Fibroblast of upper back skin (primary cell): ENCODE measurements at regions not wholly inside any gene's neighbourhood (a gene's known extent, or its start where the extent isn't known, plus 50 kb on each side); places are given as distances from the start of the nearest gene placed in this dataset.

Source experiments
- DNase-seq: peaks from one replicate; pipeline ENCODE4 v3.0.0-alpha.2; 2013

GRCh38 chr2:128403814-128404708 lies 85.4 kb upstream of the HS6ST1 start:
- DNase-seq: no peak

DNA sequence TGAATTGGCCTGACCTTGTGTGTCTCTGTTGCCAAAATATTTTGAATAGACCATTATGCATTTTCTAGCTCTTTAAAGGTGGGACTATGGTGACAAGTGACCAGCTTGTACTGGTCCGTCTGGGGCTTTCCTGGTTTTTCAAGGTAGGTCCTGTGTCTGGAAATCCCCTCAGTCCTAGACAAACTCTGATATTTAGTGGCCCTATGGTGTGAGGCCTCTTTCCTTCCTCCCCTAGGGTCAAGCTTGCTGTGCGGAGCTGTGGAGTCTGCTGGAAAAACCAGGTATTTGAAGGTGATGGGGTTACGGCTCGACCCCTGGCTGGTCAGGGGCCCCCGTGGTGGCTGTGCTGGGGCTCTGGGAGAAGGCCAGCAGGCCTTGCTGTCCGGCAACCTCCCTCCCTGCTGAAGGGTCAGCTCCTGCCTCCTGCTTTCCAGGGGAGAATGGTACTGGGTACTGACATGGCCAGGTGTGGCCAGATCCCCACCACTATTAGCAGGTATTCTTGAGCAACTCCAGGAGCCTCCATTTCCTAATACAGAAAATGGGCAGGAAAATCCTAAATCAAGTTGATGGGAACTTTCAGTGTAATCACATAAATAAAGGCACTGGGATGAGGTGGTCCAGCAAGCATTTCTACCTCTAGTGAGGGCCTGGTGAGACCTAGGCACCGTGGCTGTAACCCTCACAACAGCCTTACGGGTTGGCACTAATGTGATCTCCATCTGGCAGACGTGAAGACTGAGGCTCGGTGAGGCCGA lies 86.2 kb upstream of the HS6ST1 start:
- no peak for DNase-seq

DNA sequence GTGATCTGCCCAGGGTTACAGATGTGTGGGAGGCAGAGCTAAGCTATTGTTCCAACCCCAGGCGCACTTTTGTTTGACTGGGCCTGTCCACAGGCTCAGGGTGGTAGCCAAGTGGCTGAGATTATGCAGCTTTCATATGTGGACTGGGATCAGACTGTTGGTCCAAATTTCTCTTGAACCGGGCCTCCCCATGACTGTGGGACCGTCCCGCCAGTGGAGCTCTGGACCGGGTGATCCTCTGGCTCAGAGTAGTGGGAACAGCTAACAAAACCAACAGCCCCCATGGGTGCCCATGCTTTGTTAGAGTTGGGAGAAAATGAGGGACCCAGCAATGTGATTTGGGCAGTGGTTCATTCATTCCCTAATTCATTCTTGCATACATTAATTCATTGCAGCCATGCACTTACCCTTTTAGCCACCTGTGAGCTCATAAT lies 86.8 kb upstream of the HS6ST1 start:
- no peak for DNase-seq

GRCh38 chr2:128405981-128406613 lies 87.4 kb upstream of the HS6ST1 start:
- no peak for DNase-seq

GRCh38 chr2:128406736-128407554 lies 88.3 kb upstream of the HS6ST1 start:
- no peak for DNase-seq

GRCh38 chr2:128408349-128409305 lies 90.0 kb upstream of the HS6ST1 start:
- DNase-seq: peak; percentile 87

DNA sequence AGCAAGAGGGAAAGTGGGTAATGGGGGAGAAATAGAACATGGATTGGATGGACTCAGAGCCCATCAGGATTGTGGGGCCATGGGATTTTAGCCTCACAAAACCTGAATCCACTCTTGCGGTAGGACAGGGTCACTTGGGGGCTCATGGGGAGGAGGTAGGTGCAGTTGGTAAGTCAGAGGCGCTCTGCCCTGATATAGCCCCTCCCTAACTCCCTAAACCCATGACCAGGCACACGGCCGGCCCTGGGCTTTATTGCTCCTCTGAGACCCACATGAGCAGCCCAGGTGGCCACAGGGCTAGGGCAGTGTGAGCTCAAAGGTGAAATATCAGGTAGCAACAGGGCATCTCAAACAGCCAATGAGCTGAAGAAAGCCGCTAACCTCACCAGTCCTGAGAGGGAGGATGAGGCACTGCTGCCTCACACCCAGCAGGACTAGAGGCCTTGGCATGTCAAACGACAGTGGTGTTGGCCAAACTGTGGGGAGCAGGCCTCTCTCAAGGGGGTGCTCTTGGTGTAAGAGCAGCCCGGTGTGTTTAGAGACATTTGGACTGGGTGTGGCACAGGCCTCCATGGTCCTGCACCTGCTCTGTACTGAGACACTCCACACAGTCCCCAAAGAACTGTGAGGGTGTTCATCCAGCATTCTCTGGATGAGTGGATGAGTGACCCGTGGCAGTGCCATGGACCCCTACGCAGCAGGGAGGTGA lies 90.8 kb upstream of the HS6ST1 start:
- no peak for DNase-seq

DNA sequence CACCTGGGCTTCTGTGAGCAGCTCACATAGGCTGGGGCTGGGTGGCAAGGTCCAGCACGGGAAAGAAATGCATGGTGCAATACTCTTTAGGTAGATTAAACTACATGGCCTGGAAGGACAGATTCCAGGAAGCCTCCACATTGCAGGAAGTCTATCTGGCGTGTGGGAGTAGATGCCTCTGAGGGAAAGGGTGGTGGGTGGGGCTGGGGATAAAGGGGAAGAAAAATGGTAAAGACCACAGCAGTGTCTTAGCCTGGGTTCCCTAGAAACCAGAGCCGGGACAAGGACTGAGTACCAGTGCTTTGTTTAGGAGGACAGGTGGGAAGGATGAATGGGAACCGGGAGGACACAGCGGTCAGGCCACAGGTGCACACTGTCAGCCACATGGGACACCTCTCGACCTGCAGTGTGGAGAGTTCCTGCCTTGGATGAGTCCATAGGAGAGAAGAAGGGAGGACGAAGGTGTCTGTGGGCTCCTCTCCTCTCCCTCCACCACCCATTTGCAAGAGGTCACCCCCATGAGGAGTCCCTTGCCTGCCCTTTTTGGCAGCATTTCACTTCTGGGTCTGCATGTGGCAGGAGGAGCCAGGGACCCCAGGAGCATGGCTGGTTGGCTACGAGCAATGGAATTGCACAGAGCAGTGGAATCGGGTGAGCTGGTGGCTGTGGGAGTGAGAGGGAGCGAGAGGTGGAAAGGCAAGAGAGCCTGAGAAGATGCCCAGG lies 91.5 kb upstream of the HS6ST1 start:
- no peak for DNase-seq

DNA sequence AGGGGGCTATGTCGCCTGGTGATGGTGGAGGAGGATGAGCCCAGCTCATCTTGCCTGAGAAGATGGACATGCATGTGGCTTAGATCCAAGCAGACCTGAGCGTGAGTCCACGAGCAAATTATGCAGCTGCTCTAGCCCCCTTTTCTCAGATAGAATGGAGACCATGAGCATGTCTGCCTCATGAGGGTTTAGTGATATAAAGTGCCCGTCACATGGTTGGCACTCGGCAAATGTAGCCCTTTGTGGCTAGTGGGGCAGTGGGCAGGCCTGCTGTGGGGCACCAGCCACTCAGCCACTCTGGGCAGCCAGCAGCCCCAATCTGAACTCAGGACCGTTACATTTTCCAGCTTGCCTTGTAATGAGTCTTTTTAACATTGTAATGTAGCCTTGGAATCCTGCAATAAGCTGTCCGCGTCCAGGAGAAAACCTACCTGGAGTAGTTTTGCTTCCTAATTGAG lies 92.1 kb upstream of the HS6ST1 start:
- DNase-seq: no peak

GRCh38 chr2:128411431-128411830 lies 92.8 kb upstream of the HS6ST1 start:
- no peak for DNase-seq

DNA sequence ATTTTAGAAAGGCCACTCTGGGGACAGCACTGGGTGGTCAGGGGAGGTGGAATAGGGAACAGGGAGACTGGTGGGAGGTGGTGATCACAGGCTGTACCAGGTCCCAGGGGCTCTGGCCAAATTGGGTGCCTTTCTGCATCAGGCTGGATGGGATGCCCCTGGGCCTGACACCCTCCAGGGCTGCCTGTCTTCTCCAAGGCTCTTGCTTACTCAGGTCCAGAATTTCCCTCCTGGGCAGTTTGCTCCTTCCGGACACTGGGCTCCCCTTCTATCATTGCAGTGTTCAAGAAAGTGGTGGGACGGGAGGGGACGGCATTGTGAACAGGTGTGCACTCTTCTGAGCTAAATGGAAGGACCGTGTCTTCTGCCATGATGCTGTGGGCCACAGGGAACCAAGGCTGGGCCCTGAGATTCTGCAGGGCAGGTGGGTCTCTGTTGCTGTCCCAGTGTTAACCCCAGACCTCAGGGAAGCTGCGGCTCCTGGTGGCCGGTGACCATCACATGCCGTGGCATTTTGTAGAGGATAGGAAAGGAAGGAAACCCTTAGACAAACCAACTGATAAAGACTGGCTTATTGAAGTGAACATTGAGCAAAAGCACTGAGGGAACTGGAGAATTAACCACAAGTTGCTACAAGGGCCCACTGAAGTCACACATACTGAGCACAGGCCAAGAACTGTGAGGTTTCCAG lies 93.7 kb upstream of the HS6ST1 start:
- DNase-seq: no peak

DNA sequence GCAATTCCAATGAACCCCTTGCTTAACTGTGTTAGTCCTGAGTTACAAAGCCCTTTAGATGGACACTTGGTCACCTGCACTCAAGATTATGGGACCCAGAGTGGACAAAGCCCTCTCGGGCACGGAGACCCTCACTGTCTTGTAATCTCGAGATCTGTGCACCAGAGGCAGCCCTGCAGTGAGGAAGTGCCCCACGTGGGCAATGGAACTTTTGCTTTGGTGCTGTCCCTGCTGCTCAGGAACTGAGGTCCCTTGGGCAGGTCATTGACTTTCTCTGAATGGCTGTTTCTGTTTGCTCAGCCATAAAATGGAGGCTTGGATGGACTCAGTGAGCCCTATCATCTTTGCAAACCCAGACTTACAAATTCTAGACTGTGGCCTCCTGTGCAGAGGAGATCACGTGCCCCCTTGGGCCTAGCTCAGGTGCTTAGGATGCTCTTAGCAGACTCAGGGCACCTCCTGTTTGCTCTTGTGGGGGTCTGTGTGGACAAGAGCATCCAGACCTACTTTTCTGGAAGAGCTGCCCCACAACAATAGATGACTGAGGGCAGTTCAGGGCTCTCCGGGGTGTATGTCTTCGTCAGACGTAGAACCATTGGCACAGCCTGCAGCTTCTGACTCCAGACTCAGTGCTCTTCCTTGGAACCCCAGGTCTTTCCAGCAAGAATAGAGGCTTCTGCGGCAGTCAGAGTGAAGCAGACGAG lies 94.5 kb upstream of the HS6ST1 start:
- no peak for DNase-seq

DNA sequence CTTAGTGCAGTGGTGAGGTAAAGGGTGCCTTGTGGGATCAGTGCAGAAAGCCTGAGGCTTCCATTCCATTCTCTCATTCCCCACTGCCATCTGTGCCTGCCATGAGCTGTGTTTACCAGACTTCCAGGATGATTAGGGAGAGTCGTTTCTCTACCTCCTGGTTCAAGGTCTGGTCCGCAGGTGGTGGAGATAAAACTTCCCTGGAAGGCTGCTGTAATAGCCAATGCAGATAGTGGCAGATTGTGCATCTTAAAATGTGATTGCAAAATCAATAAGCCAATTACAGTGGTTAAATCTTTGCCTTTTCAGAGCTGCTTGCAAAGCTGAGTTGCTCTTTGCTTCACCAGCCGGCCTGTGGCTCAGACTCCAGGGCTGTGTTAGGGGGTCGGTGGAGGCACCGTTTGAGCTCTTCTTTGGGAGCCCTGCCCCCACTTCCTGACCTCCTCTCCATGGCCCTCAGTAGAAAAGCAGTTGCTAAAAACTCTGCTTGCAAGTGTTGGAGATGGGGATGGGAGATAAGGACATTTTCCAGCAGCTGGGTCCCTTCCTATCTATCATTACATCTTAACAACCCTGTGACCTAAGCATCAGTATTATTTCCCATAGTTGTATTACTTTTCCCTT lies 95.2 kb upstream of the HS6ST1 start:
- no peak for DNase-seq

- no peak for DNase-seq
Observed at GRCh38 chr2:128414351-128414750, 95.7 kb upstream of the HS6ST1 start.

- DNase-seq: no peak
Observed at GRCh38 chr2:128414946-128415778, 96.5 kb upstream of the HS6ST1 start.

DNA sequence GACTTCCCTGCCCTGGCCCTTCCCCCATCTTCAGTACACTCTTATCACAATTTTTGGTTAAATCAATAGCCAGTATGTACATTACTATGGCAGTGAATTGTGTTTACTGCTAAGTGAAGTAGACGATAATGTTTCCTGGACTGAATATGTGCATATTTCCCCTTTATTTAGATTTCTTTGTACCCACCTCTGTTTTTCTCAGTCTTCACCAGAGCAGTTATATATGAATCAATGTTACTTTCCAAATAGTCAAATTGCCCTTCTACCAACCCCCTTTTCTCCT lies 97.1 kb upstream of the HS6ST1 start:
- DNase-seq: no peak

DNA sequence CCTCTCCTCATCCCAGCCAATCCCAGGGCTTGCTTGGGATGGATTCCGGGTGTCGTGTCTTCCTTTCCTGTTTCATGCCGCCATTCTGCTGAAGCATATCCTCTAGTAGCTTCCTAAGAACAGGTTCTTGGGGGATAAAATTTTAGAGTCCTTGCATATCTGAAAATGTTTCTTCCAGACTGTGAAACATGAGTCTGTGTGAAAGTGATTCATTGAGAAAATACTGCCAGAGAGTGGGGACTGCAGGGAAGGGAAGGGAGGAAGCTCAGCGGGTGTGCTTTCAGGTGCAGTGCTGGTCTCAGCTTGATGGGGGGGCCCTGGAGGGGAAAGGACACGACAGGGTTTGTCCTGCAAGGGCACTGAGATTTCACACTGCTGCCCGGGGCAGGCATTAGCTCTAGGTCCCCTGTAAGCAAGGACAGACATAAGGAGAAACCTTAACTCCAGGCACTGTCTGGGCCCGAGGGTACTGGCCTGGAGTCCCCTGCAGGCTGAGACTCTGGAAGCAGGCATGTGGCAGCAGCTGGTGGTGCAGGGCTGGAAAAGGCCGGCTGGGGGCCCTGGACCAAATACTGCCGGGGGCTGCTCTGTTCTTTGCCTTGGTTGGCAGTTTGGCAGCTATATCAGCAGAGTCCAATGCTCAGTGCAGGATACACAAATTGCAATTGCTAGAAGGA lies 97.6 kb upstream of the HS6ST1 start:
- no peak for DNase-seq
